ENCODE measurements at regions not wholly inside any gene's neighbourhood (a gene's known extent, or its start where the extent isn't known, plus 50 kb on each side); places are given as distances from the start of the nearest gene placed in this dataset.
"Not testable (repeated sequence)": the region's sequence is repeated elsewhere in the genome, so short reads cannot be mapped to it uniquely, and the experiment has no call there.

DNA sequence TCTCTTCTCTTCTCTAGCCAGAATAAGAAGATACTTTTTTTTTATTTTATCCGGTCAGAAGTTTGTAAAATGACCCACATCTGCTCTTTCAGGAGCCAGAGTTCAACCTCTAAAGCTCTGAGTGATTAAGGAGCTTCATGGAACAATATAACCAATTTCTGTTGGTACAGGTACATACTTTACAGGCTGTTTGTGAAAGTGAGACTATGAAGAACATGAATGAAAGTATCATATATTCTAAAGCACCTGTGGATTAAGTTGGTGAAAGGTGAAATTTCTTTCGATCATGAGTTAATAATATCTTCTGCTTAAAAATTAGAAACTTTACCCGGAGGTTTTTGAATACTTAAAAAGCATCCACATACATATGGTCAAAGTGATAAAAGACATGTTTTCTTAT lies 65.2 kb downstream of the DMRT2 start:
- no peak for DNase-seq (ENCODE audit: low read depth)

DNA sequence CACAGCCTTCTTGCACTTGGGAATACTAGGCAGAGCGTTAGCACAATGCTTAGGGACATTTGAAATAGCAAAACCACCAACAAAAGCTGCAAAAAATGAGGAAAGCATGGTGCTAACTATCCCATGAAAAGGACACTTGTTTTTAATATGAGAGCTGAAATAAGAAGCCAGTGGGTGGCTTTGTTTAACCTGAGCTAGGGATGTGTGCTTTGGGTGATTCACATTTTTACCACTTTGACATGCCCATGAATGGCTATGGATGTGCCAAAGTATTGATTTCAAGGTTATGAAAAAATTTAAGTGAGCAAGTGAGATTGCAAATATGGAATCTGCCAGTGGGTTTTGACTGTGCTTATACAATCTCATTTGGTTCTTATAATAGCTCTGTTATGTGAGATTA lies 67.3 kb downstream of the DMRT2 start:
- no peak for DNase-seq (ENCODE audit: low read depth)

DNA sequence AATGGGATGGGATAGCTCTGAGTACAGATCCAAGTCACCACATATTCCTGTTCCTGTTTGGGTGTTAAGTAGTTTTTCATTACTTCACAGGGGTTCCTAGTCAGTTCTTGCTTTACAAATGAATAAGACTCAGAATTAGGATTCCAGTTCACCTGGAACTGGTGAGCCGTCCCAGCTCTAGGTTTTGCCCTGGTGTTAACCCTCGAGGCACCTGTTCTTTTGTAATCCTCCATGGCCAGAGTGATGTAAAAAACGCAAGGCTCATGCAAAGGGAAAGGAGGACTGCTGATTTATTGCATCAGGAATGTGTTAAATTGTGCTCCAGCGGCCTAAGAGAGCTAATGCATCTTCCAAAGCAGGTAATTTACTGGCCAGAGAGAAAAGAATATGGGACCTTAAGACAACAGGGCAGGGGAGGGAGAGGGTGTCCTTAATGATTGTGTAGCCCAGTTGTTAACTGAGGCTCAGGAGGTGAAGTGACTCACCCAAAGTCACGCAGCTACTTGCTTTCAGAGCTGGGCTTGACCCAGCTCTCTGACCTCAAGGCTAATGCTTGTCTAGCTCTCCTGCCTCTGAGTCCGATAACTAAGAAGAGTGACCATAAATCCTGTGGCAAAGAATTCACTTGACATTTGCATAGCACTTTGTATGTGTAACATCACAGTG lies 70.5 kb downstream of the DMRT2 start:
- no peak for DNase-seq (ENCODE audit: low read depth)

DNA sequence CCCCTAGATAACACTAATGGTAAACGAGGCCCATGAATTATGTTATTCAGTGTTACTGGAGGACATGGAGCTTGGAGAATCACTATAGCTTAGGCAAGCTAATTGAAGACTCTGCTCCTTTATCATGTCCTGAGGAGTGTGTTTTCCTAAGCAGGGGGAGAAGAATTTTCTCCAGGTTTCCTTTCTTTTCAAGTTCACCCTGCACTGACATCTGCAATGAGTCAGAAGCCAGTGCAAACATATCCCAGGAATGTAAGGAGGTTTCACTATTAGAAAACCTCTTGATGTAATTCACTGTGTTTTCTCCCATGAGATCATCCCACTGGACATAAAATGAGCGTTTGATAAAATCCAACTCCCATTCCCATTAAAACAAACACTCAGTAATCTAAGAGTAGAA lies 75.6 kb downstream of the DMRT2 start:
- DNase-seq (ENCODE audit: low read depth) = no peak

DNA sequence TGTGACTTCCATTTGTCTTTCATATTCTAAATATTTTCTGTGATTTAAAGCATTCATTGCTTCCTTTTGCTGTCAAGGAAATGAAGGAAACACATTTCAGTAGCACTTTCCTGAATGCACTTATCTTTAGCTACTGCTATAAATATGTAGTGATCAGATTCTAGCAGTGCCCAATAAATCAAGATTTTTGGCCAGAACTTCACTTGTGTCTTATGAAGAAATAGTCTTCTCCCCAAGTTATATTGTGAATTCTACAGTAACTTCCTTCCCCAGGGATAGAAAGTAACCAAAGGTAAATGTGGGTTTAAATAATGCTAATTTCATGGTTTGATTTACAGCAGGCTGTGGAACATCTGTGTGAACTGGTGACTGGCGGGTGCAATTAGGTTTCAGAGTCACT lies 77.9 kb downstream of the DMRT2 start:
- no peak for DNase-seq (ENCODE audit: low read depth)

DNA sequence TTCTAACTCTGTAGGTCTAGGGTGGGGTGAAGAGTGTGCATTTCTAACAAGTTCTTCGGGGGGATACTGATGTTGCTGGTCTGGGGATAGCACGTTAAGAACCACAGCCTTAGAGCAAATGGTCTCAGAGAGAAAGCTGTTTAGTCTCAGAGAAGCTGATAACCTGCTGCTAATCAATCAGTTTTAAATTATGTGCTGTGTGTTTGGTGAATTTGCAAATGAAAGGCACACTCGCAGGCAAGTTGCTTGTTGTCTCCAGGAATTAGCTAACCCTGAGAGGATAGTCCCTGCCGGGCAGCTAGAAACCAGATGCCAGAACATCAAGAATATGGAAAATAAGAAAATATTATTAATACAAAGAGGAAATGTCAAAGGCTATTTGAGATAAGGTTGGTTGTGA lies 79.2 kb downstream of the DMRT2 start:
- DNase-seq (ENCODE audit: low read depth) = no peak

DNA sequence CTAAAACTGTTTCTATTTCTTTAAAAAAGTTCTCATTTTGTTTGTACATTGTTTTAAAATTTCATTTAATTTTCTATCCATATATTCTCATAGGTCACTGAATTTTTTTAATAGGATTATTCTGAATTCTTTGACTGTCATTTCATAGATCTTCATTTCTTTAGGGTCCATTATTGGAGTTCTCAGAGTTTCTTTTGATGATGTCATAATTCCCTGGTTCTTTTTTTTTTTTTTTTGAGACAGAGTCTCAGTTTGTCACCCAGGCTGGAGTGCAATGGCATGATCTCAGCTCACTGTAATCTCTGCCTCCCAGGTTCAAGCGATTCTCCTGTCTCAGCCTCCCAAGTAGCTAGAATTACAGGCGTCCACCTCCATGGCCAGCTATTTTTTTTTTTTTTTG lies 89.9 kb downstream of the DMRT2 start:
- no peak for DNase-seq (ENCODE audit: low read depth)

DNA sequence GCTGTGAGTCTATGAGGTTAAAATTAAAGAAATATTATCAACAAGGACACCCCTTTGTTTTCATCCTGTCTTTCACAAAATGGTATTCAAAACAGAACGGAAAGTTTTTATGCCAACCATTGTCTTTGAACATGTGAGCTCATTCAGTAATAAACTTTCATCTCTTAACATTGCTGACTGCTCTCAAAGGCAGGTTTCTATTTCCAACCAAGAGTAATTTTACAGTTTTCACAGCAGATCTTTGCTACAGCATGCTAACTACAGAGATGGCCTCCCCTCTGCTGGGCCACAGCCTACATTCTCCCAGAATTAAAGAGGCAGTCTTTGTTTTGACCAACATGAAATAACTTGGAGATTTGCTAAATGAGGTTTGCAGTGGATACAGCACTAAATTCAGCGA lies 101.5 kb downstream of the DMRT2 start:
- DNase-seq (ENCODE audit: low read depth) = no peak

DNA sequence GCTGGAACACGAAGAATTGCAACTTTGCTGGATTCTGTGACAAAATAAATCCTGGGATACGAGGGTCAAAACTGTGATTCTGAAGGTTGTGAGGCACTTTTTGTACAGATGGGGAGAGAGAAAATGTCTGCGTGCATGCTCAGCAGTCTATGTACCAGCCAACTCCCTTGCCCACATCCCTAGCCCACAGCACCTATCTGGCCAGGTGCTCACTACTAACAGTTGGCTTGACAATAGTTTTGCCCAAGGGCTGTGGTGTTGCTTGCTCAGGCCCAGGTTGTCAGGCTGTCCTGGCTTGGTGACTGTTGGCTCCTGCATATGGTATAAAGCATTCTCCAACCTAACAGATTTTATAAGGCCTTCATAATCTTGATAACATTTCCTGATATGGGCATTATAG lies 102.0 kb downstream of the DMRT2 start:
- DNase-seq (ENCODE audit: low read depth) = no peak

DNA sequence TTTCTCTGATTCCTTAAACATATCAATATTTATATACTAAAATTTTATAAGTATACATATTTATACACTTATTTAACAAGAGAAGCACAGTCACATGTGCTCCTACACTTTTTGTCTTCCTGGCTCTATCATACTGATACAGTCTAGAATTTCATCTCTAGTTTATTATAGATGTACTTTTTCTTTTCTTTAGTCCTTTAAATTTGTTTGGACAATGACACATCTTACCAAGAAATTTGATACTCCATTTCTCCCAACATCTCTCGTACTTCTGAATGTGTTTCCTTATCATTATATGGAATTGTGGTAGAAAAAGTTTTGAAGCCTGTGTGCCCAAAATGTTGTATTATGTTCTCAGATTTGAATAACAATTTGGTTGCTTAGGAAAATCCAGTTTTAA lies 104.6 kb downstream of the DMRT2 start:
- DNase-seq (ENCODE audit: low read depth) = no peak

DNA sequence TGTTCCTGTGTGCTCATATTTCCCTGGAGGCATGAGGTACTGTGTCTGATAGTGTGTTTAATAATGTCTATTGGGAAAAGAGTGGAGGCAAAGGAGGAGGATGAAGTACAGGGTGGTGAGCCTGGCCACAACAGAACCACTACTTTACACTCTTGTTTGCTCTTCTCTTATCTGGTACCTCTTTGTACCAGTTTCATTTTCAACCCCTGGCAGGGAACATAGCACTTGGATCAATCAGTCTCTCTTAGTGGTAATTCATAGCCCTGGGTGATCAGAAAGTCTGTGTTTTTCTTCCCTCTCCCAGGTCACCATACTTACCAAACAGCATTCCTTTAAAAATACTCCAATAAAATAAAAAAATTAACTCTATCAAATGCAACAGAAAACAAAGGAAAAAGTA lies 105.4 kb downstream of the DMRT2 start:
- no peak for DNase-seq (ENCODE audit: low read depth)

DNA sequence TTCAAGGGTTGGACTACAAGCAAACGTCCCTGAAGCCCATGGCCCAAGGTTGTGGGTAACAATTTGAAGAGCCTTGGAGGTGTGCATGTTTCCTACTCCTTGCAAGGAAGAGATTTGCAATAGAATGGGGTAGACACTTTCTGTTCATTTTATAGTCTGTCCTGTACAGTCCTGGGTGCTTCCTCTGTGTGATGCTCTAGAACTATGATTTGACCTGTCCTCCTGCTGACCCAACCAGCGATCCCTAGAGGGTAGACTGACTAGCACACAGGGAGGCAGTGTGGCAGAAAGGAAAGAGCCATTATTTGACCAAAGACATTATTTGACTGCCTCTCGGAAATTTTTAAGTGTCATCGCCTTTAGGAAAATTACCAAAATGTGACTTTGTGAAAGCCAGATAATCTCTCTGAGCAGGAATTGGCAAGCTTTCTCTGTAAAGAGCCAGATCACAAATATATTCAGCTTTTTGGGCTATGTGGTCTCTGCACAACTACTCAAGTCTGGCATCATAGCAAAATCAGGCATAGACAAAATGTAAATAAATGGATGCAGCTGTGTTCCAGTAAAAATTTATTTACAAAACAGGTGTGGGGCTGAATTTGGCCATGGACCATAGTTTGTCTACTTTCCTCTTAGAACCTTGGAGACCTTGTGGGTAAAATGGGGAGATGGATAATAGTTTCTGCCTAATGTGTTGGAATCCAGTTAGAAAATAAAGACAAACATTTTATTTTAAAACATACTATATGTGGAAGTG lies 106.8 kb downstream of the DMRT2 start:
- no peak for DNase-seq (ENCODE audit: low read depth)

DNA sequence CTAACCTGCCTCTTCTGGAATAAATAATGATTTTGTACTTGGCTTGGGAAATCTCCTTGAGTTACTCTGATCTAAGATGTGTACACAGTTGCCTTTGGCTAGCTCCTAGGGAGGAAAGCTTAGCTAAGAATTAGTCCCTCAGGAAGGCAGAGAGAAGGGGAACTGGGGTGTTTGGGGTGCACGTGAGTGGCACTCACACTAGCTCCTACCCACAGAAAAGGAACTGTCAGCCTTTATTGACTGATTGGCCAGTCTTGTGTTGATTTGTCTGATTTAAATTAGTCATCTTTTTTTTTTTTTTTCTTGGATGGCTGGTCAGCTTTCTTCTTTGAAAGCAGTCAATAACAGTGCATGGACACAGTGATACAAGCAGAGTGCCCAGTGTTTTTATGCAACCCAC lies 107.7 kb downstream of the DMRT2 start:
- no peak for DNase-seq (ENCODE audit: low read depth)

DNA sequence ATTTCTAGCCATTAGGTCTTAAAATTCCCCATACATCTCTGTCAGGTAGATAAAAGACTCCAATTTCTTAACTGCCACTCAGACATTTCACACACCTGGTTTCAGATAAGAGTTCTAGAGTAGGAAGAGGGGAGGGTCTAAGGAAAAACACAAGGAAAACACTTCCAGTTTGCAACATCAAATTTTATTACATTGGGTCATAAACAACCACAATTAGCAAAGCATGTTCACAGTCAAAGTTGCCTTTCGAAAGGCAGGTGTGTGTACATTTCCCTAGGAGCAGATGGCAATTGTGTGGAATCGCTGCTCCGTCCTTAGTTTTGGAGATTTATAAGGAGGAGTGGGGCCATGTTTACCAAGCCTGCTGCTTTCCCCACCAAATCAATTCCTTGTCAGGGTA lies 120.8 kb downstream of the DMRT2 start:
- DNase-seq (ENCODE audit: low read depth) = no peak

DNA sequence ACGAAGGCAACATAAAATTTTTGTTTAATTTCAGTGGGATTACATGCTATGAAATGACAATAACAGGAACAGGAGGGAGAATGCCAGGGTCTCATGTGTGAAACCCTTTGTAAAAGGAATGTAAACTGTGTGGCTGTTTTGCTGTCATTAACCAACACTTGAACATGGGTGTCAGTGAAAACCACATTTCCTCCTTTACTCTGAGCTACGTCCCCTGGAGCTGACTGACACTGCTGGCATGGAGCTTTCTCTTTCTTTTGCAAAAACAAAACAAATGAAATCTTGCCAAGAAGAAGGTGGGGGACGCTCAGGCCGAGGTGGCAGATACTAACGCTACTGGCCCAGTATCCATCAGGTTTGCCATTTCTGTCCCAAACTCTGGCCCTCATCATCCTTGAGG lies 121.4 kb downstream of the DMRT2 start:
- DNase-seq (ENCODE audit: low read depth) = no peak

DNA sequence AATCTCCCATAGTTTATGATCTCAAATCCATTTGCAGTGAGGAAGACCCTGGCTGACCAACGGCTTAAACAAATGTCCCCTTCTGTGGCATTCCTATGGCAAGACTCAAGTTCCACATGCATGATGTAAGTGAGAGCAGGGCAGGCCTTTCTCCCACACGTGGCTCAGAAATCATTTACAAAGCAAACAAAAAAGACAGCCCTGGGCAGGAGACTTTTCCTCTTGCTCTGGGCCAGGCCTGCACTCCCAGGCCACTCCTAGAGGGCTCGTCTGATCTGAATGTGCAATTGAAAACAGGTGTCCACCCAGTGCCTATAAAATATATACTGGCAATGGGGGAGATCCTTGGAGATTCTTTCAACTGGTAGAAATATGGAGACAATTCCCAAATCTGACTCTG lies 123.1 kb downstream of the DMRT2 start:
- no peak for DNase-seq (ENCODE audit: low read depth)

DNA sequence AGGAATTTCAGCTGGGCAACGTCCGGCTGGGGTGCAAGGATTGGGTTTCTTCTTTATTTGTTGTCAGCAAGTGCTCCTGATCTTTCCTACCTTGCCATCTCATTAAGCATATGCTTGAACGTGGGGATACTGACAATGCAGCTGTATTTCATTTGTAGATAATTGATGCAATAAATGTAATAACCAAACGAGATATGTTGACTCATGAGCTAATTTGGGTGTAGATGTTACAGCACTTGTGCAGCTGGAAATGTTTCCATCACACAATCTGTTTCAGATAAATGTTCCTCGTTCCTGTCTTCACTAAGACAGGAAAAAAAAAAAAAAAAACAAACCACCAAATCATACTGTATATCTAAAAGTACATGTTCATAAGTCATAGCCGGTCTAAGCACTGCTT lies 123.8 kb downstream of the DMRT2 start:
- no peak for DNase-seq (ENCODE audit: low read depth)

DNA sequence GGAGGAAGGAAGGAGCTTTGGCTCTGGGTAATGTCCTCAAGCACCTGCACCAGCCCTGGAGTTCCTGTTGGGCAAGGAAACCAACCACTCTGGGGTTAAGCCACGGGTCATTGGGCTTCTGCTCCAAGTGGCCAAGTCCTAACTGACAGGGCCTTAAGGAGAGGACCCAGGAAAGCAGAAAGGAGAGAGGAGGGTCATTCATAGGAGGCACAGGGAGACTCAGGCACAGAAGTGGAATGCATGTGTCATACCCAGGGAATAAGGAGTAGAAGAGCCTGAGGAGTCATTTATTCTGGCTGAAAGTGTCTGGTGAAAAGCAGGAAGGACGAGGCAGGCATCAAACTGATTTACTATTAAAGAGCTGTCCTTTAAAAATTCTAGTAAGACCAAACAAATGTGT lies 129.2 kb downstream of the DMRT2 start:
- no peak for DNase-seq (ENCODE audit: low read depth)

DNA sequence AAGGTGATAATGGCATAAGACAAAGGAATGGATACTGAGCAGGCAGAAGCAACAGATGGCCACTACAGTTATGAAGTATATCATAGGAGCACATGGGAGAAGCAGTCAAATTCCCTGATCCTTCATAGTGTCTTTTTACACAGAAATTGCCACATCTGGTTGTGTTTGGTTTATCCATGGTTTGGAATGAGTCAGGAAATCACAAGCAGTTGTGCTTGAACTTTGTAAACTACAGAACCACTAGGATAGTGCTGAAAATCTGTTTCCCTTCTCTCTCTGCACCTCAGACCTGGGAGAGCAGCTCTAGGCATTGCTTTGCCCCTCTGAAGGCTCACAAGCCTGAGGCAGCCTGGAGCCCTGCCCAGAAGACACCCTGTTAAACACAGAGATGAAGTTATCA lies 134.0 kb downstream of the DMRT2 start:
- no peak for DNase-seq (ENCODE audit: low read depth)

DNA sequence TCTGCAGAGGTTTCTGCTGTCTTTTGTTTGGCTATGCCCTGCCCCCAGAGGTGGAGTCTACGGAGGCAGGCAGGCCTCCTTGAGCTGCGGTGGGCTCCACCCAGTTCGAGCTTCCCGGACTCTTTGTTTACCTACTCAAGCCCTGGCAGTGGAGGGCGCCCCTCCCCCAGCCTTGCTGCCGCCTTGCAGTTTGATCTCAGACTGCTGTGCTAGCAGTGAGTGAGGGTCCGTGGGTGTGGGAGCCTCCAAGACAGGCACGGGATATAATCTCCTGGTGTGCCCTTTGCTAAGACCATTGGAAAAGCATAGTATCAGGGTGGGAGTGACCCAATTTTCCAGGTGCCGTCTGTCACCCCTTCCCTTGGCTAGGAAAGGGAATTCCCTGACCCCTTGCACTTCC lies 137.0 kb downstream of the DMRT2 start:
- DNase-seq (ENCODE audit: low read depth) = not testable (repeated sequence)

DNA sequence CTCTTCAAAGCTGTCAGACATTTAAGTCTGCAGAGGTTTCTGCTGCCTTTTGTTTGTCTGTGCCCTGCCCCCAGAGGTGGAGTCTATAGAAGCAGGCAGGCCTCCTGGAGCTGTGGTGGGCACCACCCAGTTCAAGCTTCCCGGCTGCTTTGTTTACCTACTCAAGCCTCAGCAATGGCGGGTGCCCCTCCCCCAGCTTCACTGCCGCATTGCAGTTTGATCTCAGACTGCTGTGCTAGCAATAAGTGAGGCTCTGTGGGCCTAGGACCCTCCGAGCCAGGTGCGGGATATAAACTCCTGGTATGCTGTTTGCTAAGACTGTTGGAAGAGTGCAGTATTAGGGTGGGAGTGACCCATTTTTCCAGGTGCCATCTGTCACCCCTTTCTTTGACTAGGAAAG lies 145.5 kb downstream of the DMRT2 start:
- not testable (repeated sequence) for DNase-seq (ENCODE audit: low read depth)

DNA sequence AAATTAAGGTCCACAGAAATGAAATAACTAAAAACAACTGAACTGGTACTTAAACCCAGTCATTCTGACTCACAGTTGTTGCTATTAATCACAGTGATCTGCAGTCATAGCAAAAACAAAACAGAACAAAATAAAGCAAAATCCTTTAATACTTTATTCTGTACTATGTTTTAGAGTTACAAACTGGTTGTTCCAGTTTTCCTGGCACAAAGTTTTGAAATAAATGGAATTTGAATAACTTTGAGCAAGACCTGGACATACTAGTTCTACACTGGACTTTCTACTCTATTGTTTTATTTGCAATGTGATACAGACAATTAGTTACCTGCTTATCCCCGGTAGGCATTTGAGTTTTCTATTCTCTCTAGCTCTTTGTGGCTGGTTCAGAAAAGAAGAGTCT lies 147.9 kb downstream of the DMRT2 start:
- DNase-seq (ENCODE audit: low read depth) = peak; percentile 3

DNA sequence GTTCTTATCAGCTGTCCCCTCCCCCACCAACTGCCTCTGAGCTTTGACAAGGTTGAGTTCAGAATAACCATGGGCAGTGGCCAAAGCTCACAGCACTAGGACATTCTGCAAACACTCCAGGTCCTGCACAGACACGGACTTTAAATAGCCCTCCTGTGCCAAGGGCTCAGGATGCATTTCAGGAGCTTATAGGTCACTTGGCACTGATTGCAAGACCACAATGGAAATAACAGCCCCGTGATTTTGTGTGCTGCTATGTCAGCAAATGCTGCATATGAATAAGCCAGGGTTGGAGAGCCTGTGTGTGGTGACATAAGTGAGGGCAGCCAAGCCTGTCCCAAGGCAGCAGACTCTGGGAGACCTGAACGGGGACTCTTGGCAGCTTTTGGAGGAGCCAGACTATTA lies 150.7 kb downstream of the DMRT2 start:
- DNase-seq (ENCODE audit: low read depth) = peak; percentile 3
